Fibroblast of lung (primary cell): ENCODE measurements at regions not wholly inside any gene's neighbourhood (a gene's known extent, or its start where the extent isn't known, plus 50 kb on each side); places are given as distances from the start of the nearest gene placed in this dataset.

Experiments
- CTCF ChIP-seq, 2 donors: IDR thresholded peaks in 1 of 2; conservative IDR thresholded peaks in 1 of 2; 1 replicate in 1 of 2; 2 replicates in 1 of 2; pipeline ENCODE4 v1.5.1; 2011 to 2012; ENCODE audit warnings: low read length in 2 of 2, control low read depth in 1 of 2, inconsistent platforms in 1 of 2, low read depth in 1 of 2, mild to moderate bottlenecking in 1 of 2
- EZH2 ChIP-seq: IDR thresholded peaks from 2 replicates; pipeline ENCODE4 v1.5.1; 2012; ENCODE audit warnings: low read length, control low read depth, mild to moderate bottlenecking; ENCODE audit errors: missing control alignments

- no peak for TF ChIP-seq CTCF (conservative IDR thresholded peaks at IDR 0.05 in 1 of 2, IDR thresholded peaks at IDR 0.05 in 1 of 2; ENCODE audit: low read depth in 1 of 2, low read length in 2 of 2)
- no peak for TF ChIP-seq EZH2
These were observed 1096.0 kb upstream of the FLRT2 start for GRCh38 chr14:84433961-84434360.
